NCI-H2081 treated with DMSO at 0.1 percent for 48 hours (cell line): ENCODE measurements at regions not wholly inside any gene's neighbourhood (a gene's known extent, or its start where the extent isn't known, plus 50 kb on each side); places are given as distances from the start of the nearest gene placed in this dataset.
"Not testable (repeated sequence)": the region's sequence is repeated elsewhere in the genome, so short reads cannot be mapped to it uniquely, and the experiment has no call there.

Experiments used
- DNase-seq: peaks from one replicate; lab custom pipeline; 2025; lab: John Stamatoyannopoulos, UW

DNA sequence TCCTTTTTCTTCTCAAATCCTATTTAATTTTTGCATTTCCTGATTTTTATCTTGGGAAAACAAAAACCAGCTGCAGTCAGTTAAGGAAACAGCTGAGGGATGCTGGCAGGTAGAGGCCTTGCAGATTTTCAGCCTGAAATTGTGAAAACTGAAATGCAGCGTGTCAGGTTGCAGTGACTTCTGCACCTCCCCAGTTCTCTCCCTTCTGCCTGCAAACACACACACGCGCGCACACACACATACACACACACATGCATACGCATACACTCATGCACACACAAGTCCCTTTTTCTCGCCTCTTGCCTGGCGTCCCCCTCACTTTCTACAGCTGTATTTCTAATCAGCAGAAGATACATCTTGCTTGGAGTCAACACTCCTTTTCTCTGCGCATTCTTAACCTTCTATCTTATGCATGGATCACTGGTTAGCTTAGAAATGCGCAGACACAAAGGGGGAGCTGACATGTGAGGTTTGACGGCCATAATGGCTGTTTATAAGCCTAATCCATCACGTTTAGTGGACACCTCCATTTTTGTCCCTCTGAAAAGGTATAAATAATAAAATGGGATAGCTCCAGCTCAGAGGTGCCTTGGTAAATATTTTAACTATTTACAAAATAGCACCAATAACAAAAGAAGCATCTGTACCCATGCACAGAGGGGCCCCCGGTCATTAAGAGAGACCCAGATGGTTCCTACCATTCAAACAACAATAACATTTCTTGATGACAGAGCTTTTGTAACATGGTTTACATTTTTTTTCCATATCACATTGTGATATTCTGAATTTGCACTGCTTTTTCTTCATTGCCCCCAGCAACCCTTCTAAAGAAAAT is 392.1 kb upstream of the SALL1 start:
- no peak for DNase-seq

DNA sequence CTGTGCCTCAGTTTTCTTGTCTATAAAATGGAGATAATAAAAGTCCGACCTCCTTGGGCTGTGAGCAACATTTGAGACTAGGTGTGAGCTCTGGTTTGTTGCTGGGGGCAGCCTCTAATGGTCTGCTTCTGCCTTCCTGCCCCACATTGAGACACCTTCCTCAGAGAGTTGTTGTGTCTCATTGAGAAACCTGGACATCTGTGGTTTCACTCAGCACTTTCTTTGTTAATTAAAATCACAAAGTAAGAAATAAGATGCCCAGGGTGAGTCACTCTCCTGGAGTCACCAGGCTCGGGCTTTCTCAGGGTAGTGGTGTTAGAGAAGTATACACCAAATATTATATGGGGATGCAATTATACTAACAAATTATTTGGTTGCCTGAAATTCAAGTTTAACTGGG is 389.2 kb upstream of the SALL1 start:
- DNase-seq: no peak

- no peak for DNase-seq
Measured at GRCh38 chr16:51538707-51539498, 387.8 kb upstream of the SALL1 start.

DNA sequence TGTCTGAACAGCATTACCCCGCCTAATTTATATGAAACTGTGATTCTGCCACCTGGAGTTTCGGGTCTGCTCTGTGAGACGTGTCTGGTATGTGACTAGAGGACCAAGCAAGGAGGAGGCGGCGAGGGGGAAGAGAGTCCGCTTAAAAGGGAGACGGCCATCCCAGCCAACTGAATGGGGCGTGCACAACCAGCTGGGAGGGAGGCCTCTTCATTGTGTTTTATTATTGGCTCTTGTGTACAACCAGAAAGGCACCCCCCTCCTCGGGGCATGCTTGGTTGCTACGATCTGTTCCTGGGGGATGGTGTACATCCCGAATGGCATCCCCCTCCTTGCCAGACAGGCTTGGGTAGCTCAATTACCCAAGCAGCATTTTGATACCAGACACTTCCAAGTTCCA is 384.5 kb upstream of the SALL1 start:
- no peak for DNase-seq

DNA sequence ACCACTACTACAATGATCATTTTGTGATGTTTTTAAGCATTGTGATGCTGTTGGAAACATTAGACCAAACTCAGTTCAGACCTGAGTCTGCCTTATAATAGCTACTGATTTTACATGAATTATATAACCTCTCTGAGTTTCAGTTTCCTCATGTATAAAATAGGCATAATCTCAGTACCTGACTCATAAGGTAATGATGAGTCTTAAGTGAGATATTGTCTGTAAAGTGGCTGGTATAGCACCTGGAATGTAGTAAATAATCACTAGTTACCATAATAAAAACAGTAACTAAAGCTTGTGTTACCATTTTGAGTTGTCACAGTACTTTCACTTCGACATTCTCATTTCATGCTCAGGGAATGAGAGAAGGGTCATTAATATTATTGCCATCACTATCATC is 381.5 kb upstream of the SALL1 start:
- no peak for DNase-seq

DNA sequence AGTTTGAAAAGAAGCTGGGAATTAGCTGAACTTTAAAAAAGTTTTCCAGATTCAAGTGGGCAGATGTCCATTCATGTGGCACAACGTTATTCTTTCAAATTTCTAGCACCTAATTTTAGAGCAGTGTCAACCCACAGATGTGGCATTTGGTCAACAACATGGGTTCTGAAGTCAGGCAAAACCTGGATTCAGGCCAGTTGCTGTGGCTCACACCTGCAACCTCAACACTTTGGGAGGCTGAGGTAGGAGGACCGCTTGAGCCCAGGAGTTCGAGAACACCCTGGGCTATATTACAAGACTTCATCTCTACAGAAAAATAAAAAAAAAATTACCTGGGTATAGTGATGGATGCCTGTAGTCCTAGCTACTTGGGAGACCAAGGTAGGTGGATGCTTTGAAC is 380.2 kb upstream of the SALL1 start:
- DNase-seq: no peak

- DNase-seq: no peak
Measured at GRCh38 chr16:51527349-51527748, 376.3 kb upstream of the SALL1 start.

DNA sequence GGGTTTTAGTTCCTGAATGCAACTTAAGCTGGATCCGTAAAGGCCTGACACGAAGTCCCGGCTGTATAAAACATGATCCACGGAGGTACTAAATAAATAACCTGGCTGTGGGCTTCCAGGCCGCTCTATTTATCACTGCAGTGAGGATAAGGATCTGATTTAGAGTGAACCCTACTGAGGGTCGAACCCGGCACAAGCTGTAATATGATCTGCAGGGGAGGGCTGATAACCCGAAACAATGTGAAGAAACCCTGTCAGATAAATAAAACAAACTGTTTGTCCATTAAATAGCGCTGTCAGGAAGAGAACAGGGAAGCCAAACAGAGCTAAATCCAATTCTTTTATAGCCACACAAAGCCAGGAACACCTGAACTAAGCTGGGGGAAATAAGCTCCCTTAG is 375.6 kb upstream of the SALL1 start:
- no peak for DNase-seq

DNA sequence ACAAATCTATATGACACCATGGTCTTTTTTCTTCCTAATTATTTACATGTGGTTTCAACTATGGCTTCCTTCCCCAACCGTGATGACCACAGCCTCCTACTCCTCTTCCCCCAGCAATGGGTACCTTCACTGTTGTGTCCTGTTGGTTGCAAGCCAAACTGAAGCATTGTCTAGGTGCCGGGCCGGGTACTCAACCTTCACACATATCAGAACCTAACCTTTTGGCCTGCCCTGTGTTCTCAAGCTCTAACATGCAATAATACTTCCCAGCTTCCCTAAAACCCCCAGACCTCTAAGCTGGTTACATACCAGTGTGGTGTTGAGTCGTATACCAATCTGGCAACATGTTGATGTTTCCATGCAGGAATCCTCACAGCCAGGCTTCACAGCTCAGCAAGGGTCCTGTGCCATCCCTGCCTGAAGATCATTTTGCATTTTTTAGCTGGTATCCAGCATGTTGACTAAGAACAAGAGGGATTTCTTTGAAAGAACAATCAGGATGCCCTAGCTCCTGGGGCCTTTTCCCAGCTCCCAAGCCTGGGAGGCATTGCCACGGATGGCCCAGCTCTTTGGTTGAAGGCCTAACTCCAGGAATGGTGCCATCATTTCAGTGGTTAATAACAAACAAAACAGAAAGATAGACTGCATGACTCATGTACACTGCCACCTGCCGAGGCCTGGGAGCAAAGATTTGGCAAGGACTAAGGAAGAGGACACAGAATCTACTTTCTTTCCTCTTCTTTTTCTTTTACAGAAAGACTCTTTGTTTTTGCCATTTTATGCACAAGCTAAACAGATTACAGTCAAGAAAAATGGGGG is 373.7 kb upstream of the SALL1 start:
- no peak for DNase-seq

GRCh38 chr16:51524070-51524469 is 373.0 kb upstream of the SALL1 start:
- DNase-seq: no peak

DNA sequence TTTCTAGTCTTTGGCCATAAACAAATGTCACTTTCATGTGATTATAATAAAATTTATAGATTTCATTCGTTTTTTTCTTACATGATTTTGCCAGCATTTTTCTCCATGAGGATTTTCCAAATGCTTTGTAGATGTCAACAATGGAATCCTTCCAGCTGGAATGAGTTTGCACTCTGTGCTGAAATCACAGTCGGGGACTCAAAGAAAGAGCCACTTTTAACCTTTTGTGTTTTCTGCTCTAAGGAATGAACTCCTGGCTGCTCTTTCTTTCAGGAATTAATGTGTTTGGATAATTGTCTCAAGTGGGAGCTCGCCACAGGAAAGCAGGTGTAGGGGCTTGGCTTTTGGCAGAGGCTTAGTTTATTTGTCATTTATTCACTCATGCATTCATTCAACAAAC is 372.3 kb upstream of the SALL1 start:
- DNase-seq: no peak

DNA sequence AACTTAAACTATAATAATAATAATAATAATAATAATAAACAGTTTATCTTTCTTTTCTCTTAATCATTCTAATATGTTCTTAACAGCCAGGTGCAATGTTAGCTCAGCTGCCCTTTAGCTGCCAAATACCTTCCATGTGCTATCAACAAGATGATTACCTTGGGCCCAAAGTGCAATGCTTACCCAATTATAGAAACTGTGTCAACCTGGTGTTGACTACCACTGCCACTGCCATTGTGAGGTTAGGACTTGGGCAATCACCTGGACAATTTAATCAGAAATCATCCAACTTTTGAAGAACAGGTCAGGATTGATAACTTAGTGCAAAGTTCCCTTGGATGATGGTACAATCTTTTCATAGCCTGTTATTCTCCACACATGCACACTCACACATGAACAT is 371.8 kb upstream of the SALL1 start:
- DNase-seq: no peak

GRCh38 chr16:51516960-51517359 is 365.9 kb upstream of the SALL1 start:
- not testable (repeated sequence) for DNase-seq

DNA sequence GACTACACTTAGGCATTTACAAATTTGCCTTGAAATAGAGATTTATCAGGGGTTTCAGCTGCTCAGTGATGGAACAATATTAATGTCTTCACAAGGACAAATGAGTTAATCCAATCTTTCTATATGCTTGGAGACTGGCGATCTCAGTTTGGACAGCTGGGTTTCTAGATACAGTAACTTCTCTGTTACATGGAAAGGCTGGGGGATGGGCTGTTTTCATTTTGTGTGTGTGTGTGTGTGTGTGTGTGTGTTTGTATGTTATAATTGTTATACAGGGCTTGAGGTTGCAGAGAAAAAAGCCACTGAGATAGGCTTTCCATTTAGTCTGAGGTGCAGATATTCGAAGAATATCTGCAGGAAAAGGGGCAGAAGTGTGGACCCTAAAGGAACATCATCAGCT is 359.3 kb upstream of the SALL1 start:
- no peak for DNase-seq

- DNase-seq: no peak
Measured at GRCh38 chr16:51509336-51509735, 358.3 kb upstream of the SALL1 start.

DNA sequence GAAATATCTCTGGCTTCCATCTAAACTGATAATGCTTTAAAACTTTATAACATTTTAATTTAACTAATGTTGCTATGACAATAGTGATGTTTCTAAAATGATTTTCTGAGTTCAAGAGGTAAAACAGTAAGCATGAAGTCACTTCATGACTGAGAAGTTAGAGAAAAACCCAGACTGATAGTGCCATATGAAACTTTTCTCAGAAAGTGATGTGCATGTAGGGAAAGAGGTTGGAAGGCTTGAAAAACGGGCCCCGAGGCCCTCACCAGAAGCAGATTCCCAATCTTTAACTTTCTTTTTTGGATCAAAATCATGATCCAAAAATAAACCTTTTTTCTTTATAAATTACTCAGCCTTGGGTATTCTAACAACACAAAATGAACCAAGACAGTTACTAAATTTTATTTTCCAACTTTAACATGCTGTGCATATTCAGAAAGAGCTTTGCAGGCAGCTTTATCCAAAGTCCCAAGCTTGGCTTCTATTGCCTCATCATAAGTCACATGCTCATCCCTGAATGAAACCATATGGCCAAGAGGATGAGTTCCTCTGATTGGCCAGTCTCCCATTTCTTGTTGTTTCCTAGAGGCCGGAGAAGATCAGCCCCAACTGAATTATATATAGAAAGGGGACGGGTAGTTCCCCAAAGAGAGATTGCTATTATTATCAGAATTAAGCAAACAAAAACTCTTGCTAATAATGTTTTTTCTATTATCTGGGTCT is 357.6 kb upstream of the SALL1 start:
- DNase-seq: no peak

DNA sequence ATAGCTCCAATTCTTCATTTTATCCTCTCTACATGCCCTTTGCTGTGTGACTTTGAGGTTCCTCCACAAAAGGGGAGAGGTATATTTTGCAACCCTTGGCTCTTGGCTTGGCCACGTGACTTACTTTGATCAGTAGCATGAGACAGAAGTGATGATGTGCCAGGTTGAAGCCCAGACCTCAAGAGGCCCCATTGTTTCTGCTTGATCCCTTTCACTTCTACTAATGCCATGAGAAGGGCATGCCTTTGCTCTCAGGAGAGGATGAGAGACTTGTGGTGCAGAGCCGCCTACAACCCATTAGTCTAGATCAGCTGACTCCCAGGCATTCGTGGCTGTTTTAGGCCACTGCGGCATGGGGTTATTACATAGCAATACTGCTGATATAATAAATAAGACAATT is 356.2 kb upstream of the SALL1 start:
- DNase-seq: no peak

- DNase-seq: no peak
Measured at GRCh38 chr16:51500306-51500705, 349.2 kb upstream of the SALL1 start.

- no peak for DNase-seq
Measured at GRCh38 chr16:51497541-51498211, 346.6 kb upstream of the SALL1 start.

GRCh38 chr16:51490866-51491265 is 339.8 kb upstream of the SALL1 start:
- no peak for DNase-seq

DNA sequence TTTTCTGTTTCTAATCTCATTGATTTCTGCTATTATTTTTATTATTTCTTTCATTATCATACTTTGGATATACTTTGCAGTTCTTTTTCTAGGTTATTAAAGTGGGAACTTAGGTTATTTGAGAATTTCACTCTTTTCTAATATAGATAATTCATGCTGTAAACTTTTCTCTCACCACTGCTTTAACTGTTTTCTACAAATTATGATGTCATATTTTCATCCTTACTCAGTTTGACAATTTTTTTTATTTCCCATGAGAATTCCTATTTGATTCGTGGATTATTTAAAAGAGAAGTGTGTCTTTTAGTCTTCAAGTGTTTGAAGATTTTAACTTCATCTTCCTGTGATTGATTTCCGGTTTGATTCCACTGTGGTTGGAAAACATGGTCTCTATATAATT is 336.8 kb upstream of the SALL1 start:
- DNase-seq: no peak
